ENCODE measurements at regions not wholly inside any gene's neighbourhood (a gene's known extent, or its start where the extent isn't known, plus 50 kb on each side); places are given as distances from the start of the nearest gene placed in this dataset.

- TF ChIP-seq CTCF (conservative IDR thresholded peaks at IDR 0.05) (no peak), ZFX (IDR thresholded peaks at IDR 0.05) (no peak)
Measured at GRCh38 chr6:113356139-113356538, 501.0 kb upstream of the MARCKS start.

Measured in C4-2B (cell line).